Loucy (cell line): ENCODE measurements at regions not wholly inside any gene's neighbourhood (a gene's known extent, or its start where the extent isn't known, plus 50 kb on each side); places are given as distances from the start of the nearest gene placed in this dataset.

Experiments
- EZH2phosphoT487 ChIP-seq: fragments of 200-600 bp; IDR thresholded peaks from 2 replicates; pipeline ENCODE4 v1.6.1; 2018; ENCODE audit warnings: antibody characterized with exemption, mild to moderate bottlenecking, moderate library complexity, borderline replicate concordance
- TF ChIP-seq, protein P1 (sequence below): fragments of 200-600 bp; sonication (generic); conservative IDR thresholded peaks from 2 replicates; pipeline ENCODE4 v1.5.1; 2014; ENCODE audit warnings: mild to moderate bottlenecking, antibody characterized with exemption, low read length

DNA sequence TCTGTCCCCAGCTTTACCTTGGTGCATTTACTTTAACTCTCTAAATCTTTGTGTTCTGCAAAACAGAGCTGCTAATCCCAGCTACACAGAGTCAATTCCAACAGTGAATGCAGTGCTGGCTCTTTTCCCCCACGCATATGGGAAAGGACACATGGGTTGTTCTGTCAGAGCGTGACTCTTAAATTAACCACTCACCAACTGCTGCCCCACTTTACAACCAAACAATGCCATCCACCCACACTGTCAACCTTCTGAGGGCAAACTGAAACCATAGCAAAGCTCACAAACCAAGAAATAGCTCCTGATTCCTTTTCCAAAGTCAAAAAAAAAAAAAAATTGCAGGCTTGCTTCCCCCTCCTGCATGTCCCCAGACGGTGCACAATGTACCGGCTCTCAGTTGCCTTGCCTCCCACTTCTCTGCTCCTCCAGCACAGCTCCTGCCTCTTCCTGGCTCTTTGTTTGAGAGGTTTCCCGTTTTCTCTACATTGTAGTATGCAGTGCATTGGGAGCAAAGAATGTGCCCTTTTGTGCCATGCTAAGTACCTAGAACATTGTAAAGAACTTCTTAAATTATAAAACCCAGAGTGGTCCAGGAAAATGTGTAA lies 151.5 kb upstream of the DAPK1 start:
- TF ChIP-seq, protein P1, sequence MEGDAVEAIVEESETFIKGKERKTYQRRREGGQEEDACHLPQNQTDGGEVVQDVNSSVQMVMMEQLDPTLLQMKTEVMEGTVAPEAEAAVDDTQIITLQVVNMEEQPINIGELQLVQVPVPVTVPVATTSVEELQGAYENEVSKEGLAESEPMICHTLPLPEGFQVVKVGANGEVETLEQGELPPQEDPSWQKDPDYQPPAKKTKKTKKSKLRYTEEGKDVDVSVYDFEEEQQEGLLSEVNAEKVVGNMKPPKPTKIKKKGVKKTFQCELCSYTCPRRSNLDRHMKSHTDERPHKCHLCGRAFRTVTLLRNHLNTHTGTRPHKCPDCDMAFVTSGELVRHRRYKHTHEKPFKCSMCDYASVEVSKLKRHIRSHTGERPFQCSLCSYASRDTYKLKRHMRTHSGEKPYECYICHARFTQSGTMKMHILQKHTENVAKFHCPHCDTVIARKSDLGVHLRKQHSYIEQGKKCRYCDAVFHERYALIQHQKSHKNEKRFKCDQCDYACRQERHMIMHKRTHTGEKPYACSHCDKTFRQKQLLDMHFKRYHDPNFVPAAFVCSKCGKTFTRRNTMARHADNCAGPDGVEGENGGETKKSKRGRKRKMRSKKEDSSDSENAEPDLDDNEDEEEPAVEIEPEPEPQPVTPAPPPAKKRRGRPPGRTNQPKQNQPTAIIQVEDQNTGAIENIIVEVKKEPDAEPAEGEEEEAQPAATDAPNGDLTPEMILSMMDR: no peak
- TF ChIP-seq EZH2phosphoT487: no peak
